GM12864 (cell line): ENCODE measurements at regions not wholly inside any gene's neighbourhood (a gene's known extent, or its start where the extent isn't known, plus 50 kb on each side); places are given as distances from the start of the nearest gene placed in this dataset.

Experiments
- DNase-seq: peaks from one replicate; pipeline ENCODE4 v3.0.0-alpha.2; 2011; ENCODE audit warnings: low read depth
- H3K4me3 ChIP-seq: 2 replicates; pipeline ENCODE4 v1.5.1; 2011; ENCODE audit warnings: mild to moderate bottlenecking, low read depth, low read length, control low read depth
- TF ChIP-seq, protein P1 (sequence below): IDR thresholded peaks from 2 replicates; pipeline ENCODE4 v1.5.1; 2011; ENCODE audit warnings: low read depth, mild to moderate bottlenecking, moderate library complexity, low read length, control low read depth, inconsistent platforms; ENCODE audit errors: missing control alignments

DNA sequence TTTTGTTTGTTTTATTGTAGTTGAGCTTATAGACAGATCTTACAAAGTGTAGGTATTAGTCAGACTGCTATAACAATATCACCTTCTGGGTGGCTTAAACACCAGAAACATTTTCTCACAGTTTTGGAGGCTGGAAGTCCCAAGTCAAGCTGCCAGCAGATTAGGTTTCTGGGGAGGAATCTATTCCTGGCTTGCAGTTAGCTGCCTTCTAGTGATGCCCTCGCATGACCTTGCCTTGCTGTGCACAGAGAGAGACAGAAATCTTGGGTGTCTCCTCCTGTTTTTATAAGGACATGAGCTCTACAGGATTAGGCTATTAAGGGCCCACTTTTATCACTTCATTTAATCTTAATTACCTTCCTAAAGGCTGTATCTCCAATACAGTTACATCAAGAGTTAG lies 1635.2 kb downstream of the FAM181B start:
- no peak for DNase-seq
- TF ChIP-seq, protein P1, sequence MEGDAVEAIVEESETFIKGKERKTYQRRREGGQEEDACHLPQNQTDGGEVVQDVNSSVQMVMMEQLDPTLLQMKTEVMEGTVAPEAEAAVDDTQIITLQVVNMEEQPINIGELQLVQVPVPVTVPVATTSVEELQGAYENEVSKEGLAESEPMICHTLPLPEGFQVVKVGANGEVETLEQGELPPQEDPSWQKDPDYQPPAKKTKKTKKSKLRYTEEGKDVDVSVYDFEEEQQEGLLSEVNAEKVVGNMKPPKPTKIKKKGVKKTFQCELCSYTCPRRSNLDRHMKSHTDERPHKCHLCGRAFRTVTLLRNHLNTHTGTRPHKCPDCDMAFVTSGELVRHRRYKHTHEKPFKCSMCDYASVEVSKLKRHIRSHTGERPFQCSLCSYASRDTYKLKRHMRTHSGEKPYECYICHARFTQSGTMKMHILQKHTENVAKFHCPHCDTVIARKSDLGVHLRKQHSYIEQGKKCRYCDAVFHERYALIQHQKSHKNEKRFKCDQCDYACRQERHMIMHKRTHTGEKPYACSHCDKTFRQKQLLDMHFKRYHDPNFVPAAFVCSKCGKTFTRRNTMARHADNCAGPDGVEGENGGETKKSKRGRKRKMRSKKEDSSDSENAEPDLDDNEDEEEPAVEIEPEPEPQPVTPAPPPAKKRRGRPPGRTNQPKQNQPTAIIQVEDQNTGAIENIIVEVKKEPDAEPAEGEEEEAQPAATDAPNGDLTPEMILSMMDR: no peak
- H3K4me3 ChIP-seq: no peak overlapping the region

- no peak for DNase-seq
- TF ChIP-seq, protein P1: no peak
- H3K4me3 ChIP-seq: no peak overlapping the region
These were observed 1641.1 kb downstream of the FAM181B start for GRCh38 chr11:81092522-81092921.

GRCh38 chr11:81089242-81089641 lies 1644.4 kb downstream of the FAM181B start:
- DNase-seq: no peak
- no peak overlapping the region for H3K4me3 ChIP-seq
- TF ChIP-seq, protein P1: no peak

DNA sequence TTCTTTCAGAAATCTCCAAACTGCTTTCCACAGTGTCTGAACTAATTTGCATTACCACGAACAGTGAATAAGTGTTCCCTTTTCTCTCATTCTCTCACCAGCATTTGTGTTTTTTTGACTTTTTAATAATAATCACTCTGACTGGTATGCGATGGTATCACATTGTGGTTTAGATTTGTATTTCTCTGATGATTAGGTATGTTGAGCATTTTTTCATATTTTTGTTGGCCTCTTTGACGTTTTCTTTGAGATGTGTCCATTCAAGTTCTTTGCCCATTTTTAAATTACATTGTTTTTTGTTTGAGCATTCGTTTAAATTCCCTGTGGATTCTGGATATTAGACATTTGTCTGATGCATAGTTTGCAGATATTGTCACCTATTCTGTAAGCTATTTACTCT lies 1639.6 kb upstream of the TENM4 start:
- no peak for DNase-seq
- no peak overlapping the region for H3K4me3 ChIP-seq
- TF ChIP-seq, protein P1: no peak

DNA sequence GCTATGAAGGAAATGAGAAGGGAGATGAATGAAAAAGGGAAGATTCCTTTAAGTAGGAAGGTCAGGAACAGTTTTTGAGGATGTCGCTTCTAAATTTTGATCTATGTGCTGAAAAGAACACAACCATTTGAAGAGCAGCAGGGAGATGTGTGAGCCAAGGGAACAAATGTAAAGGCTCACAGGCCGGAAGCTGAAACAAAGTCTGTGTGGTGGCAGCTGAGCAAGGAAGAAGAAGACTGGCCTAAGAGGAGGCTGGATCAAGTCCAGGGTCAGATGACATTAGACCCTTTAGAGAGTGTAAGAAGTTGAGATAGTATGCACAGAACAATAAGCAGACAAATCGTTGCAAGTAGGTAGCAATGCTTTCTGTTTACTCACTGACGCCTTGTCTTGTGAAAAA lies 1631.4 kb upstream of the TENM4 start:
- no peak for DNase-seq
- H3K4me3 ChIP-seq: no peak overlapping the region
- TF ChIP-seq, protein P1: no peak

- TF ChIP-seq, protein P1: no peak
These were observed 1630.8 kb upstream of the TENM4 start for GRCh38 chr11:81071606-81072005.

GRCh38 chr11:81070948-81071347 lies 1630.1 kb upstream of the TENM4 start:
- no peak overlapping the region for H3K4me3 ChIP-seq
- TF ChIP-seq, protein P1: no peak
- DNase-seq: peak; percentile 27

More at GRCh38 chr11:81071606-81072005, 1630.8 kb upstream of the TENM4 start:
- no peak overlapping the region for H3K4me3 ChIP-seq
- DNase-seq: no peak
